ENCODE measurements at regions not wholly inside any gene's neighbourhood (a gene's known extent, or its start where the extent isn't known, plus 50 kb on each side); places are given as distances from the start of the nearest gene placed in this dataset.
"Not testable (repeated sequence)": the region's sequence is repeated elsewhere in the genome, so short reads cannot be mapped to it uniquely, and the experiment has no call there.

GRCh38 chr21:9361615-9362014, 1159.8 kb upstream of the TPTE start:
- not testable (repeated sequence) for H3K27ac ChIP-seq; H3K27me3 ChIP-seq (ENCODE audit: insufficient read depth, low read depth, severe bottlenecking); H3K9me3 ChIP-seq (ENCODE audit: severe bottlenecking); H3K4me3 ChIP-seq (ENCODE audit: low read depth, low read length); H3K36me3 ChIP-seq; DNase-seq

DNA sequence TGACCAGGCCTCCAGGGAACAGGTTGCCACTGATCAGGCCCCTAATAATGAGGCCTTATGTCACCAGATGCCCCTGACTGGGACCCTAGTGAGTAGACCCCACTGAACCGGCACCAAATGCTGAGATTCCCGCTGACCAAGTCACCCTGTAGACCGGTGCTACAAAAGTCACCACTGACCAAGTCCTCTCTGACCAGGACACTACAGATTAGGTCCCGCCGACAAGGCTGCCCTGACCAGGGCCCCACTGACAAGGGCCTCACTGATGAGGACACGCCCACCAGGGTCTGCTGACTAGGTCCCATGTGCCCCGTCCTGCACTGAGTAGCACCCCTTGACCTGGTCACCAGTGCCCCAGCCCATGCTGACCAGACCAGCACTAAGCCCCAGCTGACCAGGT, 1159.1 kb upstream of the TPTE start:
- peak; percentile 3 for DNase-seq
- H3K9me3 ChIP-seq (ENCODE audit: severe bottlenecking), result not testable (repeated sequence)

GRCh38 chr21:9365815-9366214, 1155.6 kb upstream of the TPTE start:
- H3K27ac ChIP-seq; DNase-seq; H3K4me3 ChIP-seq (ENCODE audit: low read depth, low read length); H3K27me3 ChIP-seq (ENCODE audit: insufficient read depth, low read depth, severe bottlenecking); H3K9me3 ChIP-seq (ENCODE audit: severe bottlenecking); H3K36me3 ChIP-seq: not testable (repeated sequence)

More for the DNA sequence above, 1159.1 kb upstream of the TPTE start:
- not testable (repeated sequence) for H3K4me3 ChIP-seq (ENCODE audit: low read depth, low read length); H3K27ac ChIP-seq; H3K36me3 ChIP-seq; H3K27me3 ChIP-seq (ENCODE audit: insufficient read depth, low read depth, severe bottlenecking)

- not testable (repeated sequence) for H3K4me3 ChIP-seq (ENCODE audit: low read depth, low read length); H3K36me3 ChIP-seq; H3K27ac ChIP-seq; DNase-seq; H3K27me3 ChIP-seq (ENCODE audit: insufficient read depth, low read depth, severe bottlenecking); H3K9me3 ChIP-seq (ENCODE audit: severe bottlenecking)
Measured at GRCh38 chr21:9366578-9366977, 1154.8 kb upstream of the TPTE start.
